ENCODE measurements at regions not wholly inside any gene's neighbourhood (a gene's known extent, or its start where the extent isn't known, plus 50 kb on each side); places are given as distances from the start of the nearest gene placed in this dataset.

GRCh38 chr16:9663588-9663987, 518.6 kb downstream of the GRIN2A start:
- ATAC-seq: no peak
- Mint-ChIP-seq H3K9me3 (peaks cover 6% of the 10 kb centered on the region), H3K27me3 (ENCODE audit: insufficient read depth, low read depth, poor library complexity) (no peaks in the 10 kb centered on the region), H3K4me3 (no peak overlapping the region), H3K4me1 (peaks cover 19% of the 10 kb centered on the region), H3K36me3 (ENCODE audit: low read depth) (peaks cover 25% of the 10 kb centered on the region), H3K27ac (no peak overlapping the region)
- TF ChIP-seq POLR2AphosphoS5 (IDR thresholded peaks at IDR 0.05; ENCODE audit: low read depth): no peak
- TF ChIP-seq, protein P1, sequence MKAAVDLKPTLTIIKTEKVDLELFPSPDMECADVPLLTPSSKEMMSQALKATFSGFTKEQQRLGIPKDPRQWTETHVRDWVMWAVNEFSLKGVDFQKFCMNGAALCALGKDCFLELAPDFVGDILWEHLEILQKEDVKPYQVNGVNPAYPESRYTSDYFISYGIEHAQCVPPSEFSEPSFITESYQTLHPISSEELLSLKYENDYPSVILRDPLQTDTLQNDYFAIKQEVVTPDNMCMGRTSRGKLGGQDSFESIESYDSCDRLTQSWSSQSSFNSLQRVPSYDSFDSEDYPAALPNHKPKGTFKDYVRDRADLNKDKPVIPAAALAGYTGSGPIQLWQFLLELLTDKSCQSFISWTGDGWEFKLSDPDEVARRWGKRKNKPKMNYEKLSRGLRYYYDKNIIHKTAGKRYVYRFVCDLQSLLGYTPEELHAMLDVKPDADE (IDR thresholded peaks at IDR 0.05): no peak
- no peak for TF ChIP-seq ZNF114 (CRISPR knock-in tag; IDR thresholded peaks at IDR 0.05)
- no peak for TF ChIP-seq NANOG (IDR thresholded peaks at IDR 0.05; ENCODE audit: borderline replicate concordance)
- TF ChIP-seq, protein P2, sequence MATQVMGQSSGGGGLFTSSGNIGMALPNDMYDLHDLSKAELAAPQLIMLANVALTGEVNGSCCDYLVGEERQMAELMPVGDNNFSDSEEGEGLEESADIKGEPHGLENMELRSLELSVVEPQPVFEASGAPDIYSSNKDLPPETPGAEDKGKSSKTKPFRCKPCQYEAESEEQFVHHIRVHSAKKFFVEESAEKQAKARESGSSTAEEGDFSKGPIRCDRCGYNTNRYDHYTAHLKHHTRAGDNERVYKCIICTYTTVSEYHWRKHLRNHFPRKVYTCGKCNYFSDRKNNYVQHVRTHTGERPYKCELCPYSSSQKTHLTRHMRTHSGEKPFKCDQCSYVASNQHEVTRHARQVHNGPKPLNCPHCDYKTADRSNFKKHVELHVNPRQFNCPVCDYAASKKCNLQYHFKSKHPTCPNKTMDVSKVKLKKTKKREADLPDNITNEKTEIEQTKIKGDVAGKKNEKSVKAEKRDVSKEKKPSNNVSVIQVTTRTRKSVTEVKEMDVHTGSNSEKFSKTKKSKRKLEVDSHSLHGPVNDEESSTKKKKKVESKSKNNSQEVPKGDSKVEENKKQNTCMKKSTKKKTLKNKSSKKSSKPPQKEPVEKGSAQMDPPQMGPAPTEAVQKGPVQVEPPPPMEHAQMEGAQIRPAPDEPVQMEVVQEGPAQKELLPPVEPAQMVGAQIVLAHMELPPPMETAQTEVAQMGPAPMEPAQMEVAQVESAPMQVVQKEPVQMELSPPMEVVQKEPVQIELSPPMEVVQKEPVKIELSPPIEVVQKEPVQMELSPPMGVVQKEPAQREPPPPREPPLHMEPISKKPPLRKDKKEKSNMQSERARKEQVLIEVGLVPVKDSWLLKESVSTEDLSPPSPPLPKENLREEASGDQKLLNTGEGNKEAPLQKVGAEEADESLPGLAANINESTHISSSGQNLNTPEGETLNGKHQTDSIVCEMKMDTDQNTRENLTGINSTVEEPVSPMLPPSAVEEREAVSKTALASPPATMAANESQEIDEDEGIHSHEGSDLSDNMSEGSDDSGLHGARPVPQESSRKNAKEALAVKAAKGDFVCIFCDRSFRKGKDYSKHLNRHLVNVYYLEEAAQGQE (IDR thresholded peaks at IDR 0.05; ENCODE audit: unreplicated experiment): no peak
- no peak for TF ChIP-seq ZNF331 (CRISPR knock-in tag; IDR thresholded peaks at IDR 0.05; ENCODE audit: low read depth)
- TF ChIP-seq JUNB (IDR thresholded peaks at IDR 0.05; ENCODE audit: unreplicated experiment): no peak
- no peak for TF ChIP-seq EZH2 (IDR thresholded peaks at IDR 0.05; ENCODE audit: low read depth, unreplicated experiment)
- no peak overlapping the region for H3K27ac ChIP-seq (ENCODE audit: low read depth)
- H3K4me1 ChIP-seq (ENCODE audit: insufficient read depth): 0 out of 2 replicates have a peak, but pooled peaks cover 5% of the 10 kb centered on the region
- H3K79me2 ChIP-seq (replicated peaks; ENCODE audit: insufficient read depth): no peaks in the 10 kb centered on the region
- H3F3A ChIP-seq (replicated peaks; ENCODE audit: low read depth): no peaks in the 10 kb centered on the region
- no peak overlapping the region for H3K4me2 ChIP-seq
- H2AFZ ChIP-seq: no peak overlapping the region
- H3K27me3 ChIP-seq (ENCODE audit: insufficient read depth): no peaks in the 10 kb centered on the region
- H3K9me2 ChIP-seq (ENCODE audit: insufficient read depth): peaks cover 14% of the 10 kb centered on the region
- no peaks in the 10 kb centered on the region for H4K20me1 ChIP-seq (replicated peaks; ENCODE audit: insufficient read depth)
- no peak for DNase-seq (ENCODE audit: low spot score)
- H3K36me3 ChIP-seq (ENCODE audit: insufficient read depth): peaks cover 4% of the 10 kb centered on the region
- no peak overlapping the region for H3K4me3 ChIP-seq

GRCh38 chr16:9665851-9666271, 516.4 kb downstream of the GRIN2A start:
- Mint-ChIP-seq H3K4me1 (peaks cover 19% of the 10 kb centered on the region), H3K27ac (0 out of 2 replicates have a peak overlapping the region, but pooled peaks have one; percentile 15), H3K9me3 (peaks cover 6% of the 10 kb centered on the region), H3K4me3 (no peak overlapping the region), H3K27me3 (ENCODE audit: insufficient read depth, low read depth, poor library complexity) (peaks cover 4% of the 10 kb centered on the region), H3K36me3 (ENCODE audit: low read depth) (peaks cover 25% of the 10 kb centered on the region)
- Histone ChIP-seq H3K4me1 (ENCODE audit: insufficient read depth) (peaks cover 18% of the 10 kb centered on the region), H3K36me3 (ENCODE audit: insufficient read depth) (peaks cover 4% of the 10 kb centered on the region), H3K27ac (ENCODE audit: low read depth) (no peak overlapping the region), H3K4me2 (no peak overlapping the region), H3K9me2 (ENCODE audit: insufficient read depth) (no peaks in the 10 kb centered on the region), H3K79me2 (replicated peaks; ENCODE audit: insufficient read depth) (no peaks in the 10 kb centered on the region), H3F3A (replicated peaks; ENCODE audit: low read depth) (peaks cover 11% of the 10 kb centered on the region; the same call in 1 of the 2 replicates), H3K27me3 (ENCODE audit: insufficient read depth) (no peaks in the 10 kb centered on the region), H3K4me3 (no peak overlapping the region), H2AFZ (no peak overlapping the region), H4K20me1 (replicated peaks; ENCODE audit: insufficient read depth) (no peaks in the 10 kb centered on the region)
- no peak for DNase-seq (ENCODE audit: low spot score)
- ATAC-seq: no peak
- TF ChIP-seq EZH2phosphoT487 (IDR thresholded peaks at IDR 0.05; ENCODE audit: unreplicated experiment) (no peak), EZH2 (IDR thresholded peaks at IDR 0.05; ENCODE audit: low read depth, unreplicated experiment) (no peak), STAT1 (IDR thresholded peaks at IDR 0.05; ENCODE audit: unreplicated experiment) (no peak)
- TF ChIP-seq, protein P2 (IDR thresholded peaks at IDR 0.05; ENCODE audit: unreplicated experiment): no peak
